Activated B cell treated with CpG ODN at 0.5 μM for 24 hours (primary cell): ENCODE measurements at regions not wholly inside any gene's neighbourhood (a gene's known extent, or its start where the extent isn't known, plus 50 kb on each side); places are given as distances from the start of the nearest gene placed in this dataset.

Source experiments
- ATAC-seq: fragments of 200-7000 bp; cut with Tn5 transposase; one replicate; pipeline ENCODE4 v1.10.0; 2021; ENCODE audit warnings: low read depth, mild to moderate bottlenecking, moderate library complexity
- CTCF ChIA-PET: fragments of 350-600 bp; sonication (Branson Sonifier 250); formaldehyde crosslinking; loops from one replicate; lab custom pipeline; 2021; ENCODE audit warnings: antibody characterized with exemption; lab: Charles Lee
- POLR2A ChIA-PET: fragments of 350-600 bp; sonication (Branson Sonifier 250); formaldehyde crosslinking; loops from one replicate; lab custom pipeline; 2021; ENCODE audit warnings: antibody characterized with exemption; lab: Charles Lee
- DNase-seq: peaks from one replicate; pipeline ENCODE4 v3.0.0; 2022
- H3K27ac Mint-ChIP-seq: one replicate; pipeline ENCODE4 v1.8.0; 2020; ENCODE audit warnings: mixed read lengths
- H3K27me3 Mint-ChIP-seq: one replicate; pipeline ENCODE4 v1.8.0; 2021; ENCODE audit warnings: mixed read lengths
- H3K36me3 Mint-ChIP-seq: one replicate; pipeline ENCODE4 v1.8.0; 2021; ENCODE audit warnings: low read depth, mixed read lengths
- H3K4me1 Mint-ChIP-seq: one replicate; pipeline ENCODE4 v1.8.0; 2021; ENCODE audit warnings: mixed read lengths
- H3K4me3 Mint-ChIP-seq: one replicate; pipeline ENCODE4 v1.8.0; 2020; ENCODE audit warnings: mild to moderate bottlenecking, mixed read lengths
- H3K9me3 Mint-ChIP-seq: one replicate; pipeline ENCODE4 v1.8.0; 2020; ENCODE audit warnings: mixed read lengths
- intact Hi-C: fragments of 100-400 bp; cut with micrococcal nuclease; formaldehyde crosslinking; loops from one replicate; pipeline ENCODE4 v1.15.1; 2024
- TF ChIP-seq, protein P1 (sequence below): fragments of 200-600 bp; IDR thresholded peaks from one replicate; pipeline ENCODE4 v1.8.0; 2022; ENCODE audit warnings: antibody characterized with exemption, mild to moderate bottlenecking

DNA sequence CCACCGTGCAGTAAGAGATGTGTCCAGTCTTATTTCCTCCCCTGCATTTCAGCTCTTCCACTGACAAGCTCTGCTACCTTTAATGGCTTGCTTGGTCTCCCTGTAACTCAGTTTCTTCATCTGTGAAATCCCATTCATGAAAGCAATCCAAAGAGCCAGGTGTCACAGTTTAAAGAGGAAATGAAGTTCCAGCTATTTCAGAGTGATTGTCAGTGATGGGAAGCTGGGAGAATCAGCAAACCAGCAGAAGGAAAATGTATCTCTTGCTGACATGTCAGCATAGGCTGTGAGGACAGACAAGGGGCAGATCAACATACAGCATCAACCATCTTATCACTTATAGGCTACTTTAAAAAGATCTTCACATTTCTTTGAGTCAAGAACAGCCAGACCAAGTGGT, 445.3 kb downstream of the ADRA2A start:
- intact Hi-C loops, result no loop called here
- DNase-seq (no peak), ATAC-seq (no peak)
- Mint-ChIP-seq H3K4me1 (no peaks in the 10 kb centered on the region), H3K9me3 (no peaks in the 10 kb centered on the region), H3K4me3 (no peak overlapping the region), H3K36me3 (no peaks in the 10 kb centered on the region), H3K27me3 (peaks cover 6% of the 10 kb centered on the region), H3K27ac (no peak overlapping the region)
- ChIA-PET POLR2A (no interaction called here), CTCF (no interaction called here)
- TF ChIP-seq, protein P1, sequence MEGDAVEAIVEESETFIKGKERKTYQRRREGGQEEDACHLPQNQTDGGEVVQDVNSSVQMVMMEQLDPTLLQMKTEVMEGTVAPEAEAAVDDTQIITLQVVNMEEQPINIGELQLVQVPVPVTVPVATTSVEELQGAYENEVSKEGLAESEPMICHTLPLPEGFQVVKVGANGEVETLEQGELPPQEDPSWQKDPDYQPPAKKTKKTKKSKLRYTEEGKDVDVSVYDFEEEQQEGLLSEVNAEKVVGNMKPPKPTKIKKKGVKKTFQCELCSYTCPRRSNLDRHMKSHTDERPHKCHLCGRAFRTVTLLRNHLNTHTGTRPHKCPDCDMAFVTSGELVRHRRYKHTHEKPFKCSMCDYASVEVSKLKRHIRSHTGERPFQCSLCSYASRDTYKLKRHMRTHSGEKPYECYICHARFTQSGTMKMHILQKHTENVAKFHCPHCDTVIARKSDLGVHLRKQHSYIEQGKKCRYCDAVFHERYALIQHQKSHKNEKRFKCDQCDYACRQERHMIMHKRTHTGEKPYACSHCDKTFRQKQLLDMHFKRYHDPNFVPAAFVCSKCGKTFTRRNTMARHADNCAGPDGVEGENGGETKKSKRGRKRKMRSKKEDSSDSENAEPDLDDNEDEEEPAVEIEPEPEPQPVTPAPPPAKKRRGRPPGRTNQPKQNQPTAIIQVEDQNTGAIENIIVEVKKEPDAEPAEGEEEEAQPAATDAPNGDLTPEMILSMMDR, result no peak

DNA sequence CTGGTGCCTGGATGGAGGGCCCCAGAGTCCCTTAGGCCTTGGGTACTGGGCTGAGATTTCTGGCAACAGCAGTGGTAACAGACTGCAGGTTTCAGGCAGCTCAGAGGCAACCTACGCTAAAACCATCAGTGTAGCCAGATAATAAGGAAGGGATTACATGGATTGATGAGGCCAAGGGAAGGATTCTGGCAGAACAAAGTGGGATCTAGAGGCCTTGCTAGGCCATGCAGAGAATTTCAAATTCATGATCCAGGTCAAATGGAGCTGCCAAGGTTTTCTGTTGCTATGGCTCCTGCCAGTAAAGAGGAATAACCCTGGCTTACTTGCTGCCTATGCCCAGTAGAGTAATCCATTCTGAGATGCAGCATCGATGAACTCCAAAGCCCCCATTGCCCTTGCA, 445.7 kb downstream of the ADRA2A start:
- TF ChIP-seq, protein P1, result no peak
- ChIA-PET CTCF (no interaction called here), POLR2A (no interaction called here)
- ATAC-seq, result no peak
- Mint-ChIP-seq H3K9me3 (no peaks in the 10 kb centered on the region), H3K27me3 (peaks cover 6% of the 10 kb centered on the region), H3K36me3 (no peaks in the 10 kb centered on the region), H3K4me1 (no peaks in the 10 kb centered on the region), H3K27ac (no peak overlapping the region), H3K4me3 (no peak overlapping the region)
- intact Hi-C loops, result no loop called here
- no peak for DNase-seq

DNA sequence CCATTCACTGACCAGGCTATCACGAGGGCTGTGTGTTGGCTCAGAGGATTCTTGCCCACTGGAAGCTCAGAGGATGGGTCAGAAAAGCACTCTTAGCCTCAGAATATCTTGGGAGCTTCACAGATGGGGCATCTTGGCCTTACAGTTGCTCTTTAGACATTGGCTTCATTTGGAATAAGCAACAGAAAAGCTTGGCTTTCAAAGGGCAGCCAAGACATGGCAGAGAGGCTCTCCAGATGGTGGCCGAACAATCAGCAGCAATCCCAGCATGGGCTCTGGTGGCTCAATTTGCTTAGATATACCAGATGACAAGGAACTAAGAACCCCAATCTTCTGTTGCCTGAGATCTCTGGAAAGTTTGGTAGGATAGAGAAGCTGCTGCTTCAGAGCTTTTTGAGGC, 446.2 kb downstream of the ADRA2A start:
- Mint-ChIP-seq H3K9me3 (no peaks in the 10 kb centered on the region), H3K4me3 (no peak overlapping the region), H3K27ac (no peak overlapping the region)

DNA sequence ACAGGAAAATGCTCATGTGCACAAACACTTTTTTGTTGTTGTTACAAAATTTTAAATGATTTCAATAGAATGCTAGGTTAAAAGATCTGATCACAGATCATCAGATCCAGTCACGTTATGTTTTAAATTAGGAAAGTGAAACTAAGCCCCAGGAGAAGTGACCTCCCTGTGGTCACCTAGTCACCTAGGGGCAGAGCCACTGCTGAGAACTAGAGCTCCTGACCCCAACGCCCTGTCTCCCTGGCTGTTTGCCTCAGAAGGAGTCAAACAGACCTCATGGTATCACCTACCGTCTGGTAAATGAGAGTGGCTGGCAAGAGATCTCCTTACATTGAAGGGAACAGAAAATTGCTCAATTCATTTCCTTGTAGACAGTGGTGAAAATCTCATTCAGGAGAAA, 447.3 kb downstream of the ADRA2A start:
- POLR2A ChIA-PET, result no interaction called here
- peaks cover 4% of the 10 kb centered on the region for H3K27me3 Mint-ChIP-seq
- intact Hi-C loops, result no loop called here
- H3K4me3 Mint-ChIP-seq, result no peak overlapping the region
- H3K4me1 Mint-ChIP-seq, result no peaks in the 10 kb centered on the region
- TF ChIP-seq, protein P1, result no peak
- ATAC-seq (no peak), DNase-seq (no peak)
- no peaks in the 10 kb centered on the region for H3K9me3 Mint-ChIP-seq
- H3K36me3 Mint-ChIP-seq, result no peaks in the 10 kb centered on the region
- H3K27ac Mint-ChIP-seq, result no peak overlapping the region
- CTCF ChIA-PET, result no interaction called here

More for the DNA sequence above, 446.2 kb downstream of the ADRA2A start:
- Mint-ChIP-seq H3K27me3 (peaks cover 6% of the 10 kb centered on the region), H3K4me1 (no peaks in the 10 kb centered on the region), H3K36me3 (no peaks in the 10 kb centered on the region)
- intact Hi-C loops, result no loop called here
- ChIA-PET CTCF (no interaction called here), POLR2A (no interaction called here)
- ATAC-seq (no peak), DNase-seq (no peak)
- TF ChIP-seq, protein P1, result no peak

DNA sequence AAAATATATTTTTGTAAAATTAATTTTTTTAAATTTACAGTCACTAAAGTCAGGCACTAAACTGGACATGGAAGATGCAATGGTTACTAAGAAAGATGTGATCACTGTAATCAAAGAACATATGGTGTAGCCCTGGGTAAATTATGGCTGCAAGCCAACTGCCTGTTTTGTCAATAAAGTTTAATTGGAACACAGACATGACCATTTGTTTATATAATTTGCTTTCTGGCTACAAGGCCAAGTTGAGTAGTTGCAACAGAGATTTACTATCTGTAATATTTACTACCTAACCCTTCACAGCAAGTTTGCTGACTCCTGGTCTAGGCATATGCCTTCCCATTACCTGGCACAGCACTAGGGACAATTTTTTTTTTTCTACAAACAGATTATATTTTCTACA, 448.9 kb downstream of the ADRA2A start:
- ChIA-PET CTCF (no interaction called here), POLR2A (no interaction called here)
- no peaks in the 10 kb centered on the region for H3K9me3 Mint-ChIP-seq
- TF ChIP-seq, protein P1, result no peak
- H3K27me3 Mint-ChIP-seq, result peaks cover 4% of the 10 kb centered on the region
- no peak overlapping the region for H3K4me3 Mint-ChIP-seq
- H3K27ac Mint-ChIP-seq, result no peak overlapping the region
- intact Hi-C loops, result no loop called here
- no peaks in the 10 kb centered on the region for H3K4me1 Mint-ChIP-seq
- no peaks in the 10 kb centered on the region for H3K36me3 Mint-ChIP-seq
- no peak for DNase-seq
- no peak for ATAC-seq
